NCI-H2107 treated with DMSO at 0.1 percent for 48 hours (cell line): ENCODE measurements at regions not wholly inside any gene's neighbourhood (a gene's known extent, or its start where the extent isn't known, plus 50 kb on each side); places are given as distances from the start of the nearest gene placed in this dataset.

ENCODE experiments used
- DNase-seq: peaks from one replicate; lab custom pipeline; 2025; ENCODE audit not compliant: unreplicated experiment; lab: John Stamatoyannopoulos, UW

- DNase-seq = no peak
Observed at GRCh38 chr13:67632590-67632989, 402.5 kb upstream of the PCDH9 start.

GRCh38 chr13:67630640-67631039 lies 400.5 kb upstream of the PCDH9 start:
- no peak for DNase-seq

GRCh38 chr13:67623630-67624029 lies 393.5 kb upstream of the PCDH9 start:
- DNase-seq = no peak

- no peak for DNase-seq
Observed at GRCh38 chr13:67620665-67621064, 390.5 kb upstream of the PCDH9 start.

GRCh38 chr13:67619995-67620380 lies 389.9 kb upstream of the PCDH9 start:
- no peak for DNase-seq

GRCh38 chr13:67619351-67619994 lies 389.3 kb upstream of the PCDH9 start:
- DNase-seq = no peak

GRCh38 chr13:67614579-67614978 lies 384.4 kb upstream of the PCDH9 start:
- DNase-seq = no peak

- no peak for DNase-seq
Observed at GRCh38 chr13:67614013-67614412, 383.9 kb upstream of the PCDH9 start.

GRCh38 chr13:67588607-67589006 lies 358.5 kb upstream of the PCDH9 start:
- DNase-seq = no peak

- no peak for DNase-seq
Observed at GRCh38 chr13:67577361-67577760, 347.2 kb upstream of the PCDH9 start.

GRCh38 chr13:67574320-67575233 lies 344.4 kb upstream of the PCDH9 start:
- DNase-seq = no peak

GRCh38 chr13:67568205-67568604 lies 338.1 kb upstream of the PCDH9 start:
- DNase-seq = no peak

- no peak for DNase-seq
Observed at GRCh38 chr13:67557642-67558241, 327.6 kb upstream of the PCDH9 start.

- no peak for DNase-seq
Observed at GRCh38 chr13:67557118-67557517, 327.0 kb upstream of the PCDH9 start.

GRCh38 chr13:67554746-67555452 lies 324.8 kb upstream of the PCDH9 start:
- DNase-seq = no peak

GRCh38 chr13:67554286-67554685 lies 324.1 kb upstream of the PCDH9 start:
- no peak for DNase-seq

- DNase-seq = no peak
Observed at GRCh38 chr13:67549331-67549730, 319.2 kb upstream of the PCDH9 start.

GRCh38 chr13:67538906-67539305 lies 308.8 kb upstream of the PCDH9 start:
- DNase-seq = no peak

GRCh38 chr13:67520886-67521285 lies 290.8 kb upstream of the PCDH9 start:
- no peak for DNase-seq

- no peak for DNase-seq
Observed at GRCh38 chr13:67519356-67519755, 289.2 kb upstream of the PCDH9 start.

- DNase-seq = peak; percentile 44
Observed at GRCh38 chr13:67518785-67519184, 288.6 kb upstream of the PCDH9 start.
